Naive B cell (primary cell): ENCODE measurements at regions not wholly inside any gene's neighbourhood (a gene's known extent, or its start where the extent isn't known, plus 50 kb on each side); places are given as distances from the start of the nearest gene placed in this dataset.
A peak's percentile ranks its signal among the peaks of the same experiment; 100 is the strongest.
"Not testable (repeated sequence)": the region's sequence is repeated elsewhere in the genome, so short reads cannot be mapped to it uniquely, and the experiment has no call there.

Experiments used
- ATAC-seq, 2 donors: fragments of 150-1000 bp; cut with Tn5 transposase; 2 replicates each; pipeline ENCODE4 v1.10.0; 2021; ENCODE audit warnings: low read depth in 2 of 2, mild to moderate bottlenecking in 2 of 2, moderate library complexity in 2 of 2
- DNase-seq: peaks from one replicate; pipeline ENCODE4 v3.0.0; 2022
- H3K27ac Mint-ChIP-seq, 6 donors: one replicate each; pipeline ENCODE4 v1.8.0; 2020 to 2022; ENCODE audit warnings: mild to moderate bottlenecking in 6 of 6, mixed read lengths in 6 of 6, moderate library complexity in 5 of 6, inconsistent platforms in 2 of 6
- H3K27me3 Mint-ChIP-seq, 3 donors: one replicate each; pipeline ENCODE4 v1.8.0; 2021 to 2022; ENCODE audit warnings: mixed read lengths in 3 of 3, mild to moderate bottlenecking in 1 of 3
- H3K36me3 Mint-ChIP-seq, 2 donors: one replicate each; pipeline ENCODE4 v1.8.0; 2020 to 2022; ENCODE audit warnings: mixed read lengths in 2 of 2, inconsistent platforms in 1 of 2, mild to moderate bottlenecking in 1 of 2
- H3K4me1 Mint-ChIP-seq, 3 donors: one replicate each; pipeline ENCODE4 v1.8.0; 2020 to 2022; ENCODE audit warnings: mixed read lengths in 3 of 3, inconsistent platforms in 1 of 3, mild to moderate bottlenecking in 1 of 3, moderate library complexity in 1 of 3
- H3K4me3 Mint-ChIP-seq, 8 donors: one replicate each; pipeline ENCODE4 v1.8.0; 2020 to 2022; ENCODE audit warnings: mild to moderate bottlenecking in 8 of 8, mixed read lengths in 8 of 8, moderate library complexity in 8 of 8, inconsistent platforms in 2 of 8
- H3K9me3 Mint-ChIP-seq, 7 donors: one replicate each; pipeline ENCODE4 v1.8.0; 2020 to 2022; ENCODE audit warnings: mixed read lengths in 7 of 7, mild to moderate bottlenecking in 5 of 7, inconsistent platforms in 2 of 7, moderate library complexity in 1 of 7

- Mint-ChIP-seq H3K27me3 (no peaks in the 10 kb centered on the region), H3K4me1 (no peaks in the 10 kb centered on the region), H3K27ac (no peak overlapping the region), H3K9me3 (peaks cover 10 to 38% (median 14%) of the 10 kb centered on the region in 7 donors), H3K36me3 (peaks cover 0 to 9% of the 10 kb centered on the region in 2 donors), H3K4me3 (no peak overlapping the region)
- ATAC-seq: no peak
- DNase-seq: no peak
Observed at GRCh38 chr5:27158171-27158570, 119.8 kb upstream of the CDH9 start.

GRCh38 chr5:27144456-27144855 lies 106.1 kb upstream of the CDH9 start:
- H3K4me3 Mint-ChIP-seq: no peak overlapping the region
- no peaks in the 10 kb centered on the region for H3K27me3 Mint-ChIP-seq
- DNase-seq (no peak), ATAC-seq (no peak)
- H3K36me3 Mint-ChIP-seq: no peaks in the 10 kb centered on the region
- H3K27ac Mint-ChIP-seq: no peak overlapping the region
- H3K9me3 Mint-ChIP-seq: peaks cover 0 to 9% (median 2%) of the 10 kb centered on the region in 7 donors
- no peaks in the 10 kb centered on the region for H3K4me1 Mint-ChIP-seq

DNA sequence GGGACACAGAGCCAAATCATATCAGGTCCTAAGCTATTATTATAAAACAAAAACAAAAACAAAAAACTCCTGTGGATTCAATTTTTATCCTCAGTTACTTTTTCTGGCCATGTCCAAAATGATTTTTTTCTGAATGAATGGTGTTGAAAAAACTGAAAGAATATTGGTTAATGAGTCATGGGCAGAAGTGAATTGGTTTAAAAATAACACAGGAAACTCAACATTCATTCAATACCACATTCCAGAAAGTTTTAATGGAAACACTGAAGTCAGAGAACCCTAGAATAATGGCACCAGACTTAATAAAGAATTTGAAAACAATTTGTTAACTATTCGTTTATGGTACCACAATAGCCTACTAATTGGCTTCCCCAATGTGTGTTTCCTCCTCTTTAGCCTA lies 102.4 kb upstream of the CDH9 start:
- no peak for ATAC-seq
- H3K27ac Mint-ChIP-seq: no peak overlapping the region
- H3K4me1 Mint-ChIP-seq: no peaks in the 10 kb centered on the region
- no peaks in the 10 kb centered on the region for H3K27me3 Mint-ChIP-seq
- no peak overlapping the region for H3K4me3 Mint-ChIP-seq
- peaks cover 1 to 15% (median 4%) of the 10 kb centered on the region in 7 donors for H3K9me3 Mint-ChIP-seq
- no peak for DNase-seq
- no peaks in the 10 kb centered on the region for H3K36me3 Mint-ChIP-seq

GRCh38 chr5:27130587-27130986 lies 92.2 kb upstream of the CDH9 start:
- ATAC-seq: no peak
- H3K36me3 Mint-ChIP-seq: no peaks in the 10 kb centered on the region
- no peaks in the 10 kb centered on the region for H3K27me3 Mint-ChIP-seq
- no peak for DNase-seq
- H3K4me3 Mint-ChIP-seq: no peak overlapping the region
- H3K27ac Mint-ChIP-seq: no peak overlapping the region
- H3K4me1 Mint-ChIP-seq: no peaks in the 10 kb centered on the region
- peaks cover 0 to 7% (median 1%) of the 10 kb centered on the region in 7 donors for H3K9me3 Mint-ChIP-seq

- Mint-ChIP-seq H3K4me1 (no peaks in the 10 kb centered on the region), H3K4me3 (no peak overlapping the region), H3K36me3 (no peaks in the 10 kb centered on the region), H3K27ac (no peak overlapping the region), H3K9me3 (peaks cover 0 to 7% (median 0%) of the 10 kb centered on the region in 7 donors), H3K27me3 (no peaks in the 10 kb centered on the region)
- no peak for ATAC-seq
- no peak for DNase-seq
Observed at GRCh38 chr5:27129926-27130325, 91.5 kb upstream of the CDH9 start.

DNA sequence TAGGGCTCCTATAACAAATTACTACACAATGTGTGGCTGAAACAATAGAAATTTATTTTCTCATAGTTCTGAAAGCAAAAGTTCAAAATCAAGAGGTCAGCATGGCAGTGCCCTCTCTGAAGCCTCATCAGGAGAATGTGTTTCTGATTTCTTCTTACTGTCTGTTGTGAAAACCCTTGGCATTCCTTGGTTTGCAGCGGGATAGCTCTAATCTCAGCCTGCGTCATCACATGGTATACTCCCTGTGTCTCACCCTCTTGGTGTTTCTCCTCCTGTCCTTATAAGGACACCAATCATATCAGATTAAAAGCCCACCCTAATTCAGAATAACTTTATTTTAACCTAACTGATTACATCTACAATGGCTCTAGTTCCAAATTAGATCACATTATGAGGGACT lies 87.5 kb upstream of the CDH9 start:
- ATAC-seq: no peak
- H3K4me3 Mint-ChIP-seq: no peak overlapping the region
- H3K27ac Mint-ChIP-seq: no peak overlapping the region
- no peaks in the 10 kb centered on the region for H3K36me3 Mint-ChIP-seq
- H3K27me3 Mint-ChIP-seq: no peaks in the 10 kb centered on the region
- H3K9me3 Mint-ChIP-seq: peaks cover 0 to 6% (median 3%) of the 10 kb centered on the region in 7 donors
- no peak for DNase-seq
- no peaks in the 10 kb centered on the region for H3K4me1 Mint-ChIP-seq

GRCh38 chr5:27124590-27124989 lies 86.2 kb upstream of the CDH9 start:
- Mint-ChIP-seq H3K9me3 (peaks cover 0 to 12% (median 8%) of the 10 kb centered on the region in 7 donors), H3K27me3 (no peaks in the 10 kb centered on the region), H3K36me3 (no peaks in the 10 kb centered on the region), H3K4me3 (no peak overlapping the region), H3K27ac (no peak overlapping the region), H3K4me1 (no peaks in the 10 kb centered on the region)
- ATAC-seq (no peak), DNase-seq (no peak)

DNA sequence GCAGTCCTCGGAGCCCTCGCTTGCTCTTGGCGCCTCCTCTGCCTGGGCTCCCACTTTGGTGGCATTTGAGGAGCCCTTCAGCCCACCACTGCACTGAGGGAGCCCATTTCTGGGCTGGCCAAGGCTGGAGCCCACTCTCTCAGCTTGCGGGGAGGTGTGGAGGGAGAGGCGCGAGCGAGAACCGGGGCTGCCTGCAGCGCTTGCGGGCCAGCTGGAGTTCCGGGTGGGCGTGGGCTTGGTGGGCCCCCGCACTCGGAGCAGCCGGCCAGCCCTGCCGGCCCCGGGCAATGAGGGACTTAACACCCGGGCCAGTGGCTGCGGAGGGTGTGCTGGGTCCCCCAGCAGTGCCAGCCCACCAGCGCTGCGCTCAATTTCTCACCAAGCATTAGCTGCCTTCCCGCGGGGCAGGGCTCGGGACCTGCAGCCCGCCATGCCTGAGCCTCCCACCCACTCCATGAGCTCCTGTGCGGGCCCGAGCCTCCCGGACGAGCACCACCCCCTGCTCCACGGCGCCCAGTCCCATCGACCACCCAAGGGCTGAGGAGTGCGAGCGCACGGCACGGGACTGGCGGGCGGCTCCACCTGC lies 81.4 kb upstream of the CDH9 start:
- not testable (repeated sequence) for H3K4me1 Mint-ChIP-seq, H3K36me3 Mint-ChIP-seq, H3K27me3 Mint-ChIP-seq, H3K4me3 Mint-ChIP-seq, ATAC-seq, DNase-seq, H3K27ac Mint-ChIP-seq
- peaks cover 2 to 24% (median 14%) of the 10 kb centered on the region in 7 donors for H3K9me3 Mint-ChIP-seq

DNA sequence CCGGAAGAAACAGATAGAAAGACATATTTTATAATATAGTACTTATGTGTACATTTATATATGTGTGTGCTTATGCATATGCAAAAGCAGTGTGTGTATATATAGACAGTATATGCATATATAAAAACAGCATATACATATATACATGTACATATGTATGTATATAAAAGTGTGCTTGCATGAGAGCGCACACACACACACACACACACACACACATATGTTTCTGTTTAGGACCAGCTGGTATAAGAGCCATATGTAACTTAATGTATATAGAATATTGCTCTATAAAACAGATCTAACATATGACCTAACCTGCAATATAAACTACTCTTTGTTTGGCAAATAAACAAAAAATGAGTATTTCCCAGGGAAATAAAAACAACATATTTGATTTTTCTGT lies 65.1 kb upstream of the CDH9 start:
- ATAC-seq (no peak), DNase-seq (no peak)
- H3K9me3 Mint-ChIP-seq: peaks cover 0 to 2% (median 0%) of the 10 kb centered on the region in 7 donors
- no peaks in the 10 kb centered on the region for H3K4me1 Mint-ChIP-seq
- H3K27ac Mint-ChIP-seq: no peak overlapping the region
- no peak overlapping the region for H3K4me3 Mint-ChIP-seq
- no peaks in the 10 kb centered on the region for H3K36me3 Mint-ChIP-seq
- H3K27me3 Mint-ChIP-seq: no peaks in the 10 kb centered on the region

- H3K4me3 Mint-ChIP-seq: peak overlapping the region in 1 of 8 donors; percentile 68
- H3K27ac Mint-ChIP-seq: peak overlapping the region in 1 of 6 donors; percentile 32
- ATAC-seq, H3K36me3 Mint-ChIP-seq, DNase-seq, H3K27me3 Mint-ChIP-seq, H3K4me1 Mint-ChIP-seq: not testable (repeated sequence)
- peaks cover 0 to 10% (median 0%) of the 10 kb centered on the region in 7 donors for H3K9me3 Mint-ChIP-seq
Observed at GRCh38 chr5:27095761-27096160, 57.4 kb upstream of the CDH9 start.

DNA sequence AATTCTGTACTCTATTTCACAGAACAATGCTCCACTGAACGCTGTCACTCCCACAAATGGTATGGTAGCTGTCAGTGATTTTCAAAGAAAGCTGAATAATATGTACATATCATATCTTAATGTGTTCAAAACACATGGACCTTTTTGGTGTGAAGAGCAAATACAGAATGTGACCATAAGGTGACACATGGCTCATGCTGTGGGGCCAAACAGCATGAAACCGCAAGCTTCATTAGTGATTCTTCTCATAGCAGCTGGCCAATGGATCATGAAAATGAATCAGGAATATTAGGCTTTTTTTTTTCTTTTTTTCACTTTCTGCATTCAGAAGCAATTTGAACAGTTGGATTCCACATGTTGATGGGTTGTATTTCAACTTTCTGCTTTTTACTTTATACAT lies 54.9 kb upstream of the CDH9 start:
- H3K36me3 Mint-ChIP-seq: no peaks in the 10 kb centered on the region
- no peak for ATAC-seq
- no peak overlapping the region for H3K4me3 Mint-ChIP-seq

DNA sequence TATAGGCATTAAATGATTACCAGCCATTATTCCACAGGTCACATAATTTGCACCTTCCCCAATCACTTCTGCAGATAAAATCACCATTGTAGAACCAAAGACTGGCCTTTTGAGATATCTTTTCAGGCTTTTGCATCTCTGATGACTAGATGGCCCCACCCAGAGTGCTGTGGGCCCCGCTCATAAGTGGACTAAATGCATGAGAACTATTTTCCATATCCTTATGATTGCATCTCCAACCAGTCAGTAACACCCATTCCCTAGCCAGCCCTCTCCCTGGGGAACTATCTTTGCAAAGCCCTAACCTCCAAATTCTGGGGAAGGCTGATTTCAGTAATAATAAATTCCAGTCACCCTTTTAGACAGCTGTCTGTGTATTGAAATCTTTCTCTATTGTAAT lies 53.5 kb upstream of the CDH9 start:
- no peak overlapping the region for H3K27ac Mint-ChIP-seq
- DNase-seq (no peak), ATAC-seq (no peak)
- no peaks in the 10 kb centered on the region for H3K4me1 Mint-ChIP-seq
- H3K36me3 Mint-ChIP-seq: no peaks in the 10 kb centered on the region
- no peak overlapping the region for H3K4me3 Mint-ChIP-seq
- no peaks in the 10 kb centered on the region for H3K27me3 Mint-ChIP-seq
- peaks cover 0 to 8% (median 0%) of the 10 kb centered on the region in 7 donors for H3K9me3 Mint-ChIP-seq

More for the DNA sequence above, 54.9 kb upstream of the CDH9 start:
- DNase-seq: no peak
- H3K9me3 Mint-ChIP-seq: peaks cover 0 to 10% (median 0%) of the 10 kb centered on the region in 7 donors
- H3K27ac Mint-ChIP-seq: no peak overlapping the region
- H3K27me3 Mint-ChIP-seq: no peaks in the 10 kb centered on the region
- H3K4me1 Mint-ChIP-seq: no peaks in the 10 kb centered on the region

DNA sequence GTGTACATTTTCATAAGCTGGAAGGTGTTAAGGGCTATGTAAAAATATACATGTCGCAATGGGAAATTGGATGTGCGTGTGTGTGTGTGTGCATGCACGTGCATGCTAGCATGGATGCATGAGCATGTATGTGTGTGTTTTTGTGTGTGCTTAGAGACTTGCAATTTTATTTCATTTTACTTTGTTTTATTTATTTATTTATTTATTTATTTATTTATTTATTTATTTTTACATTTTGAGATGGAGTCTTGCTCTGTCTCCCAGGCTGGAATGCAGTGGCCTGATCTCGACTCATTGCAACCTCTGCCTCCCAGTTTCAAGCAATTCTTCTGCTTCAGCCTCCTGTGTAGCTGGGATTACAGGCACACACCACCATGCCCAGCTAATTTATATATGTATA lies 50.4 kb upstream of the CDH9 start:
- not testable (repeated sequence) for DNase-seq, H3K9me3 Mint-ChIP-seq, H3K36me3 Mint-ChIP-seq, H3K27me3 Mint-ChIP-seq, H3K4me3 Mint-ChIP-seq, H3K27ac Mint-ChIP-seq, H3K4me1 Mint-ChIP-seq, ATAC-seq
